ENCODE measurements at regions not wholly inside any gene's neighbourhood (a gene's known extent, or its start where the extent isn't known, plus 50 kb on each side); places are given as distances from the start of the nearest gene placed in this dataset.

DNA sequence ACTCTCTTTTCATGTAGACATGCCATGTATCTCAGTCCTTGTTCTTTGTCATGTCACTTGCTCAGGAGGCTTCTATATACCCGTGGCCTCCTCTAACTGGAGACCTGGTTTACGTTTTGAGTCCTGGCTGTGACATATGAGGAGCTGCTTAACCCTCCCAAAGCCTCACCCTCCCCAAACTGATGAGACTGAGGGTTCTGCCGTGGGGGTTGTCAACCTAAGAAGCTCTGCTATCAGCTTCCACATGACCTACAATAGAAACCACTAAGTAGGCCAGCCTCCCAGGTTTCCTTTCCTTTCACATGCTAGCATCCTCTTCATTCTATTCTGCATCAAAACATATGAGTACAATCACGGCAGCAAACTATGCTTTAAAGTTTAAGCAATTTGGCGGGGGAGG is 76.8 kb upstream of the WSCD2 start:
- TF ChIP-seq, protein P1, sequence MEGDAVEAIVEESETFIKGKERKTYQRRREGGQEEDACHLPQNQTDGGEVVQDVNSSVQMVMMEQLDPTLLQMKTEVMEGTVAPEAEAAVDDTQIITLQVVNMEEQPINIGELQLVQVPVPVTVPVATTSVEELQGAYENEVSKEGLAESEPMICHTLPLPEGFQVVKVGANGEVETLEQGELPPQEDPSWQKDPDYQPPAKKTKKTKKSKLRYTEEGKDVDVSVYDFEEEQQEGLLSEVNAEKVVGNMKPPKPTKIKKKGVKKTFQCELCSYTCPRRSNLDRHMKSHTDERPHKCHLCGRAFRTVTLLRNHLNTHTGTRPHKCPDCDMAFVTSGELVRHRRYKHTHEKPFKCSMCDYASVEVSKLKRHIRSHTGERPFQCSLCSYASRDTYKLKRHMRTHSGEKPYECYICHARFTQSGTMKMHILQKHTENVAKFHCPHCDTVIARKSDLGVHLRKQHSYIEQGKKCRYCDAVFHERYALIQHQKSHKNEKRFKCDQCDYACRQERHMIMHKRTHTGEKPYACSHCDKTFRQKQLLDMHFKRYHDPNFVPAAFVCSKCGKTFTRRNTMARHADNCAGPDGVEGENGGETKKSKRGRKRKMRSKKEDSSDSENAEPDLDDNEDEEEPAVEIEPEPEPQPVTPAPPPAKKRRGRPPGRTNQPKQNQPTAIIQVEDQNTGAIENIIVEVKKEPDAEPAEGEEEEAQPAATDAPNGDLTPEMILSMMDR (IDR thresholded peaks at IDR 0.05): no peak
- no peak for TF ChIP-seq POLR2A (IDR thresholded peaks at IDR 0.05)
